Loucy (cell line): ENCODE measurements at regions not wholly inside any gene's neighbourhood (a gene's known extent, or its start where the extent isn't known, plus 50 kb on each side); places are given as distances from the start of the nearest gene placed in this dataset.

Source experiments
- H2AFZ ChIP-seq: fragments of 200-600 bp; sonication (generic); 2 replicates; pipeline ENCODE4 v1.6.0; 2016; ENCODE audit warnings: antibody characterized with exemption, mild to moderate bottlenecking, low read length, moderate library complexity
- H3F3A ChIP-seq: fragments of 200-600 bp; 2 replicates; pipeline ENCODE4 v1.6.0; 2016; ENCODE audit warnings: antibody characterized with exemption, low read depth, mild to moderate bottlenecking
- H3K27me3 ChIP-seq: fragments of 200-600 bp; sonication (generic); 2 replicates; pipeline ENCODE4 v1.6.1; 2014; ENCODE audit warnings: low read length, mild to moderate bottlenecking; ENCODE audit not compliant: insufficient read depth, poor library complexity, severe bottlenecking
- H3K36me3 ChIP-seq: fragments of 200-600 bp; sonication (generic); 2 replicates; pipeline ENCODE4 v1.6.1; 2016; ENCODE audit warnings: low read length; ENCODE audit not compliant: insufficient read depth
- H3K4me1 ChIP-seq: fragments of 200-600 bp; sonication (generic); 2 replicates; pipeline ENCODE4 v1.5.1; 2014; ENCODE audit warnings: low read length, mild to moderate bottlenecking; ENCODE audit not compliant: insufficient read depth, poor library complexity, severe bottlenecking
- H3K4me2 ChIP-seq: fragments of 200-600 bp; sonication (generic); 2 replicates; pipeline ENCODE4 v1.6.0; 2014; ENCODE audit warnings: antibody characterized with exemption, low read length, low read depth, mild to moderate bottlenecking; ENCODE audit not compliant: poor library complexity, severe bottlenecking
- H3K4me3 ChIP-seq: fragments of 200-600 bp; sonication (generic); 2 replicates; pipeline ENCODE4 v1.5.1; 2014; ENCODE audit warnings: low read length, mild to moderate bottlenecking, mixed read lengths; ENCODE audit not compliant: poor library complexity, severe bottlenecking
- H3K79me2 ChIP-seq: fragments of 200-600 bp; sonication (generic); 2 replicates; pipeline ENCODE4 v1.6.1; 2014; ENCODE audit warnings: low read length; ENCODE audit not compliant: insufficient read depth
- H3K9ac ChIP-seq: fragments of 200-600 bp; sonication (generic); 2 replicates; pipeline ENCODE4 v1.6.0; 2014; ENCODE audit warnings: mild to moderate bottlenecking, low read depth, low read length, moderate library complexity; ENCODE audit not compliant: poor library complexity, severe bottlenecking
- H3K9me2 ChIP-seq: fragments of 200-600 bp; sonication (generic); replicated peaks from 2 replicates; pipeline ENCODE4 v1.6.1; 2016; ENCODE audit warnings: low read depth, low read length, mixed read lengths
- H3K9me3 ChIP-seq: fragments of 200-600 bp; sonication (generic); 2 replicates; pipeline ENCODE4 v1.6.1; 2014; ENCODE audit warnings: mild to moderate bottlenecking, antibody characterized with exemption, low read length, low read depth; ENCODE audit not compliant: insufficient read depth
- H4K20me1 ChIP-seq: fragments of 200-600 bp; sonication (generic); 2 replicates; pipeline ENCODE4 v1.6.0; 2014; ENCODE audit warnings: antibody characterized with exemption, low read length, mild to moderate bottlenecking; ENCODE audit not compliant: insufficient read depth, poor library complexity, severe bottlenecking
- EZH2phosphoT487 ChIP-seq: fragments of 200-600 bp; IDR thresholded peaks from 2 replicates; pipeline ENCODE4 v1.6.1; 2018; ENCODE audit warnings: antibody characterized with exemption, mild to moderate bottlenecking, moderate library complexity, borderline replicate concordance
- TF ChIP-seq, protein P1 (sequence below): fragments of 200-600 bp; sonication (generic); conservative IDR thresholded peaks from 2 replicates; pipeline ENCODE4 v1.5.1; 2014; ENCODE audit warnings: mild to moderate bottlenecking, antibody characterized with exemption, low read length

- Histone ChIP-seq H3F3A (peaks cover 8% of the 10 kb centered on the region; the same call in 1 of the 2 replicates), H3K4me2 (peak overlapping the region; percentile 61), H2AFZ (peak overlapping the region; percentile 57; the same call in 1 of the 2 replicates), H3K36me3 (no peaks in the 10 kb centered on the region), H3K9me3 (no peaks in the 10 kb centered on the region), H3K4me1 (peaks cover 61% of the 10 kb centered on the region), H3K9me2 (no peaks in the 10 kb centered on the region), H3K79me2 (no peaks in the 10 kb centered on the region), H3K4me3 (peak overlapping the region; percentile 46), H4K20me1 (no peaks in the 10 kb centered on the region), H3K9ac (peak overlapping the region; percentile 52), H3K27me3 (no peaks in the 10 kb centered on the region)
- TF ChIP-seq, protein P1, sequence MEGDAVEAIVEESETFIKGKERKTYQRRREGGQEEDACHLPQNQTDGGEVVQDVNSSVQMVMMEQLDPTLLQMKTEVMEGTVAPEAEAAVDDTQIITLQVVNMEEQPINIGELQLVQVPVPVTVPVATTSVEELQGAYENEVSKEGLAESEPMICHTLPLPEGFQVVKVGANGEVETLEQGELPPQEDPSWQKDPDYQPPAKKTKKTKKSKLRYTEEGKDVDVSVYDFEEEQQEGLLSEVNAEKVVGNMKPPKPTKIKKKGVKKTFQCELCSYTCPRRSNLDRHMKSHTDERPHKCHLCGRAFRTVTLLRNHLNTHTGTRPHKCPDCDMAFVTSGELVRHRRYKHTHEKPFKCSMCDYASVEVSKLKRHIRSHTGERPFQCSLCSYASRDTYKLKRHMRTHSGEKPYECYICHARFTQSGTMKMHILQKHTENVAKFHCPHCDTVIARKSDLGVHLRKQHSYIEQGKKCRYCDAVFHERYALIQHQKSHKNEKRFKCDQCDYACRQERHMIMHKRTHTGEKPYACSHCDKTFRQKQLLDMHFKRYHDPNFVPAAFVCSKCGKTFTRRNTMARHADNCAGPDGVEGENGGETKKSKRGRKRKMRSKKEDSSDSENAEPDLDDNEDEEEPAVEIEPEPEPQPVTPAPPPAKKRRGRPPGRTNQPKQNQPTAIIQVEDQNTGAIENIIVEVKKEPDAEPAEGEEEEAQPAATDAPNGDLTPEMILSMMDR = no peak
- no peak for TF ChIP-seq EZH2phosphoT487
These were observed 120.5 kb upstream of the CXCR4 start for GRCh38 chr2:136238286-136239078.

DNA sequence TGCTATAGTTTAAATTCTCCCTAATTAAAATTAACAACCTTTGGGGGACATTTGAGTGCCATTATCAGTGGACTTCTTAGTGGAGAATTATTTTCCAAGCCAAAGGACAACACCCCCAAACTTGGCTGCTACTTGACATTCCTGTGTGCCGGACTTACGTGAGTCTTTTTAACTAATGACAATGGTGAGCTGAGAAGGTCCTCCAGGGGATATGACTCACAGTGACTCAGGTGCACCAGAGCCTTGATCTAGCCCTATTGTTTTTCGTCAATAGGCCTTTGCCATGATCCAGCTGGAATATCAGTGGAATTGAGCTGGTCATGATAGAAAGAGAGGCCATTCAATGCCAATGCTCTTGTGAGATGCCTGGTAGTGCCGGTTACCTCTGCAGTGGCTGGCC, 118.1 kb upstream of the CXCR4 start:
- Histone ChIP-seq H3K4me2 (no peak overlapping the region), H2AFZ (no peak overlapping the region)

GRCh38 chr2:136235546-136235945, 117.6 kb upstream of the CXCR4 start:
- no peaks in the 10 kb centered on the region for H3K27me3 ChIP-seq
- no peaks in the 10 kb centered on the region for H4K20me1 ChIP-seq
- TF ChIP-seq, protein P1 = no peak
- TF ChIP-seq EZH2phosphoT487 = no peak
- H3K4me2 ChIP-seq = no peak overlapping the region
- H3K4me3 ChIP-seq = no peak overlapping the region
- no peak overlapping the region for H2AFZ ChIP-seq
- H3K9me3 ChIP-seq = no peaks in the 10 kb centered on the region
- H3K9ac ChIP-seq = no peak overlapping the region
- no peaks in the 10 kb centered on the region for H3K79me2 ChIP-seq
- peaks cover 8% of the 10 kb centered on the region; the same call in 1 of the 2 replicates for H3F3A ChIP-seq
- H3K9me2 ChIP-seq = no peaks in the 10 kb centered on the region
- no peaks in the 10 kb centered on the region for H3K36me3 ChIP-seq
- H3K4me1 ChIP-seq = peaks cover 46% of the 10 kb centered on the region

More for the DNA sequence above, 118.1 kb upstream of the CXCR4 start:
- no peaks in the 10 kb centered on the region for H3K27me3 ChIP-seq
- H3K9me2 ChIP-seq = no peaks in the 10 kb centered on the region
- peaks cover 47% of the 10 kb centered on the region for H3K4me1 ChIP-seq
- peaks cover 8% of the 10 kb centered on the region; the same call in 1 of the 2 replicates for H3F3A ChIP-seq
- no peaks in the 10 kb centered on the region for H3K36me3 ChIP-seq
- TF ChIP-seq, protein P1 = no peak
- no peak for TF ChIP-seq EZH2phosphoT487
- no peaks in the 10 kb centered on the region for H4K20me1 ChIP-seq
- no peaks in the 10 kb centered on the region for H3K79me2 ChIP-seq
- no peak overlapping the region for H3K9ac ChIP-seq
- H3K9me3 ChIP-seq = no peaks in the 10 kb centered on the region
- no peak overlapping the region for H3K4me3 ChIP-seq
